ENCODE measurements at regions not wholly inside any gene's neighbourhood (a gene's known extent, or its start where the extent isn't known, plus 50 kb on each side); places are given as distances from the start of the nearest gene placed in this dataset.

DNA sequence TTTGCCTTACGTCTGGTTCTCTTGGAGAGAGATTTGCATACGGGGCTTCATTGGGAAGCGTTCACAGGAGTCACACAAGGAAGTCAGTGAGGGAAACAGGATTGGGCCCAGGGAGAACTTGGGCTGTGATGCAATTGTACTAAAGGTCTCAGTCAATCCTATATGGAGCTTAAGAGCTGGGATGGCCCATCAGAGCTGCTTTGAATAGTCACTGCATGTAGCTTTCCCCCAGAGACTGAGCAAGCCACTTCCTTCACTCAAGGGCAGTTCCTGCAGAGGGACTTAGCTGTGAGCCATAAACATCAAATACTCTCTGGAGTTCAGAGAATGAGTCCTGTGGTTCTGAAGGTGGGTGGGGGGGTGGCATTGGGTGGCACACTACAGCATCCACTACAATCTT is 605.4 kb downstream of the MED13L start:
- TF ChIP-seq POLR2AphosphoS5 (IDR thresholded peaks at IDR 0.05) (no peak), EP300 (IDR thresholded peaks at IDR 0.05) (no peak), POLR2A (IDR thresholded peaks at IDR 0.05) (no peak)
- TF ChIP-seq, protein P1, sequence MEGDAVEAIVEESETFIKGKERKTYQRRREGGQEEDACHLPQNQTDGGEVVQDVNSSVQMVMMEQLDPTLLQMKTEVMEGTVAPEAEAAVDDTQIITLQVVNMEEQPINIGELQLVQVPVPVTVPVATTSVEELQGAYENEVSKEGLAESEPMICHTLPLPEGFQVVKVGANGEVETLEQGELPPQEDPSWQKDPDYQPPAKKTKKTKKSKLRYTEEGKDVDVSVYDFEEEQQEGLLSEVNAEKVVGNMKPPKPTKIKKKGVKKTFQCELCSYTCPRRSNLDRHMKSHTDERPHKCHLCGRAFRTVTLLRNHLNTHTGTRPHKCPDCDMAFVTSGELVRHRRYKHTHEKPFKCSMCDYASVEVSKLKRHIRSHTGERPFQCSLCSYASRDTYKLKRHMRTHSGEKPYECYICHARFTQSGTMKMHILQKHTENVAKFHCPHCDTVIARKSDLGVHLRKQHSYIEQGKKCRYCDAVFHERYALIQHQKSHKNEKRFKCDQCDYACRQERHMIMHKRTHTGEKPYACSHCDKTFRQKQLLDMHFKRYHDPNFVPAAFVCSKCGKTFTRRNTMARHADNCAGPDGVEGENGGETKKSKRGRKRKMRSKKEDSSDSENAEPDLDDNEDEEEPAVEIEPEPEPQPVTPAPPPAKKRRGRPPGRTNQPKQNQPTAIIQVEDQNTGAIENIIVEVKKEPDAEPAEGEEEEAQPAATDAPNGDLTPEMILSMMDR (IDR thresholded peaks at IDR 0.05): no peak

Measured in upper lobe of left lung (tissue), 4 donors.